ENCODE measurements at regions not wholly inside any gene's neighbourhood (a gene's known extent, or its start where the extent isn't known, plus 50 kb on each side); places are given as distances from the start of the nearest gene placed in this dataset.
"Not testable (repeated sequence)": the region's sequence is repeated elsewhere in the genome, so short reads cannot be mapped to it uniquely, and the experiment has no call there.

DNA sequence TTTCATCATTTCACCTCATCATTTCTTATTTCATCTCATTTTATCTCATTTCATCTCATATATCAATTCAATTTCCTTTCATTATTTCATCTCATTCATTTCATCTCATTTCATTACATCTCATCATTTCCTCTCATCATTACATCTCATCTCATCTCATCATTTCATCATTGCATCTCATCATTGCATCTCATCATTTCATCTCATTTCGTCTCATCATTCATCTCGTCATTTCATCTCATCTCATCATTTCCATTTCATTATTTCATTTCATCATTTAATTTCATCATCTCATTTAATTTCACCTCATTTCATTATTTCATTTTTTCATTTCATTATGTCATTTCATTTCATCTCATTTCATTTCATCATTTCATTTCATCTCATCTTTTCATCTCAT, 168.5 kb upstream of the FAM72C start:
- DNase-seq (ENCODE audit: low read depth); H3K4me3 ChIP-seq (ENCODE audit: low read depth, low read length): not testable (repeated sequence)

- not testable (repeated sequence) for H3K4me3 ChIP-seq (ENCODE audit: low read depth, low read length); DNase-seq (ENCODE audit: low read depth)
Measured at GRCh38 chr1:144105006-144105405, 133.2 kb upstream of the FAM72C start.

GRCh38 chr1:144104000-144104677, 132.4 kb upstream of the FAM72C start:
- peak; percentile 12 for DNase-seq (ENCODE audit: low read depth)
- not testable (repeated sequence) for H3K4me3 ChIP-seq (ENCODE audit: low read depth, low read length)

DNA sequence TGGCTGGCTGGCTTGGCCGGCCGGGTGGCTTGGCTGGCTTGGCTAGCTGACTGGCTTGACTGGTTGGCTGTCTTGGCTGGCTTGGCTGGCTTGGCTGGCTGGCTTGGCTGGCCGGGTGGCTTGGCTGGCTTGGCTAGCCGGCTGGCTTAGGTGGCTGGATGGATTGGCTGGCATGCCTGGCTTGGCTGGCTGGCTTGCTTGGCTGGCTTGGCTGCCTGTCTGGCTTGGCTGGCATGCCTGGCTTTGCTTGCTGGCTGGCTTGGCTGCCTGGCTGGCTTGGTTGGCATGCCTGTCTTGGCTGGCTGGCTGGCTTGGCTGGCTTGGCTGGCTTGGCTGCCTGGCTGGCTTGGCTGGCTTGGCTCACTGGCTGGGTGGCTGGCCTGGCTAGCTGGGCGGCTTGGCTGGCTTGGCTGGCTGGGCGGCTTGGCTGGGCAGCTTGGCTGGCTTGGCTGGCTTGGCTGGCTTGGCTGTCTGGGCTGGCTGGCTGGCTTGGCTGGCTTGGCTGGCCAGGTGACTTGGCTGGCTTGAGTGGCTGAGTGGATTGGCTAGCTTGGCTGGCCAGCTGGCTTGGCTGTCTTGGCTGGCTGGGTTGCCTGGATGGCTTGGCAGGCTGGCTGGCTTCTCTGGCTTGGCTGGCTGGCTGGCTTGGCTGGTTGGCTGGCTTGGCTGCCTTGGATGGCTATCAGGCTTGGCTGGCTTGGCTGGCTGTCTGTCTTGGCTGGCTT, 131.5 kb upstream of the FAM72C start:
- peak; percentile 7 for DNase-seq (ENCODE audit: low read depth)
- H3K4me3 ChIP-seq (ENCODE audit: low read depth, low read length): not testable (repeated sequence)

GRCh38 chr1:144102046-144102745, 130.4 kb upstream of the FAM72C start:
- DNase-seq (ENCODE audit: low read depth); H3K4me3 ChIP-seq (ENCODE audit: low read depth, low read length): not testable (repeated sequence)

DNA sequence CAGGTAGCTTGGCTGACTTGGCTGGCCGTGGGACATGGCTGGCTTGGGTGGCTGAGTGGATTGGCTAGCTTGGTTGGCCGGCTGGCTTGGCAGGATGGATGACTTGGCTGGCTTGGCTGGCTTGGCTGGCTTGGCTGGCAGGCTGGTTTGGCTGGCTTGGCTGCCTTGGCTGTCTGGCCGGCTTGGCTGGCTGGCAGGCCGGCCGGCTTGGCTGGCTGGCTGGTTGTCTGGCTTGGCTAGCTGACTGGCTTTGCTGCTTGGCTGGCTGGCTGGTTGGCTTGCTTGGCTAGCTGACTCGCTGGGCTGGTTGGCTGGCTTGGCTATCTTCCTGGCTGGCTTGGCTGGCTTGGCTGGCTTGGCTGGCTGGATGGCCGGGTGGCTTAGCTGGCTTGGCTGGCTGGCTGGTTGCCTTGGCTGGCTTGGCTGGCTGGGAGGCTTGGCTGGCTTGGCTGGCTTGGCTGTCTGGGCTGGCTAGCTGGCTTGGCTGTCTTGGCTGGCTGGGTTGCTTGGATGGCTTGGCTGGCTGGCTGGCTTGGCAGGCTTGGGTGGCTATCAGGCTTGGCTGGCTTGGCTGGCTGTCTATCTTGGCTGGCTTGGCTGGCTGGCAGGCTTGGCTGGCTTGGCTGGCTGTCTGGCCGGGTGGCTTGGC, 129.7 kb upstream of the FAM72C start:
- no peak overlapping the region for H3K4me3 ChIP-seq (ENCODE audit: low read depth, low read length)
- no peak for TF ChIP-seq POLR2A (IDR thresholded peaks at IDR 0.05; ENCODE audit: extremely low read depth, insufficient read length)
- TF ChIP-seq MYC (IDR thresholded peaks at IDR 0.05; ENCODE audit: low read depth, low read length): no peak
- TF ChIP-seq, protein P1, sequence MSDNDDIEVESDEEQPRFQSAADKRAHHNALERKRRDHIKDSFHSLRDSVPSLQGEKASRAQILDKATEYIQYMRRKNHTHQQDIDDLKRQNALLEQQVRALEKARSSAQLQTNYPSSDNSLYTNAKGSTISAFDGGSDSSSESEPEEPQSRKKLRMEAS (IDR thresholded peaks at IDR 0.05; ENCODE audit: low read depth, low read length): no peak
- TF ChIP-seq, protein P2, sequence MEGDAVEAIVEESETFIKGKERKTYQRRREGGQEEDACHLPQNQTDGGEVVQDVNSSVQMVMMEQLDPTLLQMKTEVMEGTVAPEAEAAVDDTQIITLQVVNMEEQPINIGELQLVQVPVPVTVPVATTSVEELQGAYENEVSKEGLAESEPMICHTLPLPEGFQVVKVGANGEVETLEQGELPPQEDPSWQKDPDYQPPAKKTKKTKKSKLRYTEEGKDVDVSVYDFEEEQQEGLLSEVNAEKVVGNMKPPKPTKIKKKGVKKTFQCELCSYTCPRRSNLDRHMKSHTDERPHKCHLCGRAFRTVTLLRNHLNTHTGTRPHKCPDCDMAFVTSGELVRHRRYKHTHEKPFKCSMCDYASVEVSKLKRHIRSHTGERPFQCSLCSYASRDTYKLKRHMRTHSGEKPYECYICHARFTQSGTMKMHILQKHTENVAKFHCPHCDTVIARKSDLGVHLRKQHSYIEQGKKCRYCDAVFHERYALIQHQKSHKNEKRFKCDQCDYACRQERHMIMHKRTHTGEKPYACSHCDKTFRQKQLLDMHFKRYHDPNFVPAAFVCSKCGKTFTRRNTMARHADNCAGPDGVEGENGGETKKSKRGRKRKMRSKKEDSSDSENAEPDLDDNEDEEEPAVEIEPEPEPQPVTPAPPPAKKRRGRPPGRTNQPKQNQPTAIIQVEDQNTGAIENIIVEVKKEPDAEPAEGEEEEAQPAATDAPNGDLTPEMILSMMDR (IDR thresholded peaks at IDR 0.05; ENCODE audit: low read depth, low read length): no peak
- DNase-seq (ENCODE audit: low read depth): no peak

- H3K4me3 ChIP-seq (ENCODE audit: low read depth, low read length): not testable (repeated sequence)
- DNase-seq (ENCODE audit: low read depth): peak; percentile 72
Measured at GRCh38 chr1:144077167-144077841, 105.5 kb upstream of the FAM72C start.

GRCh38 chr1:144076646-144077045, 104.9 kb upstream of the FAM72C start:
- H3K4me3 ChIP-seq (ENCODE audit: low read depth, low read length); DNase-seq (ENCODE audit: low read depth): not testable (repeated sequence)

- not testable (repeated sequence) for H3K4me3 ChIP-seq (ENCODE audit: low read depth, low read length); DNase-seq (ENCODE audit: low read depth)
Measured at GRCh38 chr1:144070394-144071053, 98.7 kb upstream of the FAM72C start.

- H3K4me3 ChIP-seq (ENCODE audit: low read depth, low read length); DNase-seq (ENCODE audit: low read depth): not testable (repeated sequence)
Measured at GRCh38 chr1:144067042-144067441, 95.3 kb upstream of the FAM72C start.

GRCh38 chr1:144066071-144066813, 94.5 kb upstream of the FAM72C start:
- not testable (repeated sequence) for H3K4me3 ChIP-seq (ENCODE audit: low read depth, low read length); DNase-seq (ENCODE audit: low read depth)

- not testable (repeated sequence) for H3K4me3 ChIP-seq (ENCODE audit: low read depth, low read length); DNase-seq (ENCODE audit: low read depth)
Measured at GRCh38 chr1:144065299-144066060, 93.7 kb upstream of the FAM72C start.

DNA sequence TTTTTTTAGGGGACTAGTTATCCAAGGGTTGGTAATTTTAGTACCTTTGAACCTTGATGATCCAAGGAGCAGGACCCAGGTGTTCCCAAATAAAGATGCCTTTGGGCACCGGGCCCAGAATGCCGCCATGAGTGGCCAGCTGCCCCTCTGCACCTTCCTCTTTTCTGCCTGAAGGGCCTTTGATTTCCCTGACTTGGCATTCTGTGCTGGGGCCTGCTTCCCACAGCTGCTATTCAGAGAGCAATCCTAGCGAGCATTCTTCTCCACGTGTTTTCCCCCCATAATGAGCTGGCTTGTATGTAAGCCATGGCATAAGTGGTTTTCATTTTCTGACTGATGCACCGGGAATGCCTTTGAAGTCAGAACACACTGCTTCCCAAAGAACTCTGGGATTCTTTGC, 77.6 kb upstream of the FAM72C start:
- DNase-seq (ENCODE audit: low read depth); H3K4me3 ChIP-seq (ENCODE audit: low read depth, low read length): not testable (repeated sequence)

DNA sequence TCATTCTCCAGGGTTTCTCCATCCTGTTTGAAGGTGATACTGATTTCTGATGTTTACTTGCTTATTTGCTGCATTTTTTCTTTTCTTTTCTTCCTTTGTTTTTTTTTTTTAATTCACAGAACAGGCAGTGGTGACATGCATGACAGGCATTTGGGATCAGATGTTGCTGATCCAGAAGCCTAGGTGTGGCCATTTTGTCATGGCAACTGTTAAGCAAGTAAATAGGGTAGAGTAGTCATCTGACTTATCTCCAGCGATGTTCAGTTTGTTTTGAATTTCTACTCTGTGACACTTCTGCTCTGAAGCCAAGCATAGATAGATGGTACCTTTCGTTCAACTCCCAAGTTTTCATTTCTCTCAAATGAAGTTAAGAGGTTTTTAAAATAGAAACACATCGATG, 74.9 kb upstream of the FAM72C start:
- H3K4me3 ChIP-seq (ENCODE audit: low read depth, low read length); DNase-seq (ENCODE audit: low read depth): not testable (repeated sequence)
